ENCODE measurements at regions not wholly inside any gene's neighbourhood (a gene's known extent, or its start where the extent isn't known, plus 50 kb on each side); places are given as distances from the start of the nearest gene placed in this dataset.

- Histone ChIP-seq H3K79me2 (ENCODE audit: control insufficient read depth, insufficient read depth, low read length) (no peaks in the 10 kb centered on the region), H3K4me1 (replicated peaks in 1 of 2; ENCODE audit: control insufficient read depth in 2 of 2, insufficient read depth in 2 of 2, low read length in 2 of 2) (no peaks in the 10 kb centered on the region), H3K9ac (ENCODE audit: insufficient read depth in 1 of 2, low read depth in 2 of 2, low read length in 2 of 2) (no peak overlapping the region), H3K27ac (ENCODE audit: extremely low read depth, low read depth, low read length) (no peak overlapping the region), H4K20me1 (replicated peaks; ENCODE audit: control insufficient read depth, insufficient read depth, low read length) (0 out of 2 replicates have a peak, but pooled peaks cover 4% of the 10 kb centered on the region), H3K36me3 (ENCODE audit: control insufficient read depth, insufficient read depth, low read length) (peaks cover 3% of the 10 kb centered on the region; the same call in 1 of the 3 replicates), H3K4me3 (no peak overlapping the region), H3K27me3 (ENCODE audit: control insufficient read depth in 2 of 2, insufficient read depth in 2 of 2, low read length in 2 of 2) (no peaks in the 10 kb centered on the region), H2AFZ (ENCODE audit: low read depth, low read length) (no peak overlapping the region), H3K4me2 (ENCODE audit: insufficient read depth, low read length) (no peak overlapping the region), H3K9me1 (ENCODE audit: control insufficient read depth, insufficient read depth, low read length) (no peaks in the 10 kb centered on the region), H3K9me3 (replicated peaks; ENCODE audit: control insufficient read depth, insufficient read depth, low read depth, low read length) (no peaks in the 10 kb centered on the region)
- in situ Hi-C loops (cut with MboI) (no loop called here), intact Hi-C loops (cut with micrococcal nuclease) (no loop called here)
- no peak for DNase-seq (ENCODE audit: extremely low read depth in 1 of 4, low spot score in 3 of 4)
- WGBS (ENCODE audit: insufficient coverage, low coverage, missing lambda C conversion rate) = 52% methylated on average over 2 of the region's 2 CpGs
- ChIA-PET CTCF (ENCODE audit: low intra/inter-chr PET ratio) (no interaction called here), POLR2A (interaction anchor here (0.6 kb wide), 1 partner anchor 11 kb away, joined by 4 read pairs; no protein-coding TSS in a partner anchor)
- ATAC-seq = no peak
- FAIRE-seq = no peak
- no TSS peak for BruUV-seq (replicated peaks)
- TF ChIP-seq SREBF2 (CRISPR knock-in tag; IDR thresholded peaks at IDR 0.05) (no peak), MXI1 (IDR thresholded peaks at IDR 0.05; ENCODE audit: low read depth, low read length) (no peak), PTRF (tag; IDR thresholded peaks at IDR 0.05) (no peak), ZNF717 (CRISPR knock-in tag; IDR thresholded peaks at IDR 0.05) (no peak), ZNF133 (CRISPR knock-in tag; IDR thresholded peaks at IDR 0.05) (no peak)
Measured at GRCh38 chr6:154885214-154885613, 109.9 kb upstream of the TIAM2 start.

DNA sequence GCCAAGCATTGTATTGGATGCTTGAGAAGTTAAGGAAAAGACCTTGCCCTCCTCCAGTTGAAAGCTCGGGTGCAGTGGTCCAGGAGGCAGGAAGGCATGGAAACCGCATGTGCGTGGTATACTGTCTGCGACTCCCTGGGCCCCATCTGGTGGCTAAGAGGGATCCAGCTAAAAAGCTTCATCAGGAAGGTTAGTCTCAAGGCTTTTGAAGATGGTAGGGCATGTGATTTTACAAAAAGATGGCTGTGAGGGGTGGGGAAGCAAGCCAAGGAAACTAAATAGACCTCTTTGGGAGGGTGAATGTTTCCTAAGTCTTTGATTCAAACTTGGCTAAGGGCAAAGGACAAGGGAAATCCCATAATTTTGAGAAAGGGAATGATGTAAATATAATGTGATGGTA is 109.1 kb upstream of the TIAM2 start:
- no peaks in the 10 kb centered on the region for H3K27me3 ChIP-seq (ENCODE audit: control insufficient read depth in 2 of 2, insufficient read depth in 2 of 2, low read length in 2 of 2)
- TF ChIP-seq RFX1 (IDR thresholded peaks at IDR 0.05) (no peak), SAFB (IDR thresholded peaks at IDR 0.05; ENCODE audit: borderline replicate concordance, low read depth, low read length) (no peak), RBM34 (IDR thresholded peaks at IDR 0.05; ENCODE audit: borderline replicate concordance, insufficient read depth, low read length) (no peak), FOS (IDR thresholded peaks at IDR 0.05; ENCODE audit: extremely low read depth, insufficient read length) (no peak), IRF9 (tag; IDR thresholded peaks at IDR 0.05) (no peak), BACH1 (tag; IDR thresholded peaks at IDR 0.05) (no peak), TFAM (CRISPR knock-in tag; conservative IDR thresholded peaks at IDR 0.05) (no peak), JUND (IDR thresholded peaks at IDR 0.05; ENCODE audit: borderline replicate concordance, low read depth, low read length) (no peak), JUND (tag; IDR thresholded peaks at IDR 0.05; ENCODE audit: borderline replicate concordance, low read depth, low read length) (no peak), SUPT5H (IDR thresholded peaks at IDR 0.05) (no peak), SIRT6 (IDR thresholded peaks at IDR 0.05; ENCODE audit: low read depth, low read length) (no peak)
- TF ChIP-seq, protein P1, sequence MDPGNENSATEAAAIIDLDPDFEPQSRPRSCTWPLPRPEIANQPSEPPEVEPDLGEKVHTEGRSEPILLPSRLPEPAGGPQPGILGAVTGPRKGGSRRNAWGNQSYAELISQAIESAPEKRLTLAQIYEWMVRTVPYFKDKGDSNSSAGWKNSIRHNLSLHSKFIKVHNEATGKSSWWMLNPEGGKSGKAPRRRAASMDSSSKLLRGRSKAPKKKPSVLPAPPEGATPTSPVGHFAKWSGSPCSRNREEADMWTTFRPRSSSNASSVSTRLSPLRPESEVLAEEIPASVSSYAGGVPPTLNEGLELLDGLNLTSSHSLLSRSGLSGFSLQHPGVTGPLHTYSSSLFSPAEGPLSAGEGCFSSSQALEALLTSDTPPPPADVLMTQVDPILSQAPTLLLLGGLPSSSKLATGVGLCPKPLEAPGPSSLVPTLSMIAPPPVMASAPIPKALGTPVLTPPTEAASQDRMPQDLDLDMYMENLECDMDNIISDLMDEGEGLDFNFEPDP (CRISPR knock-in tag; IDR thresholded peaks at IDR 0.05) = no peak
- POLR2A ChIA-PET = no interaction called here
- FAIRE-seq (no peak), ATAC-seq (no peak), DNase-seq (ENCODE audit: extremely low read depth in 1 of 4, low spot score in 3 of 4) (no peak)
- 95% methylated on average over 4 of the region's 4 CpGs for WGBS (ENCODE audit: insufficient coverage, low coverage, missing lambda C conversion rate)
- in situ Hi-C loops (cut with MboI) (no loop called here), intact Hi-C loops (cut with micrococcal nuclease) (no loop called here)
- peaks cover 3% of the 10 kb centered on the region; the same call in 1 of the 3 replicates for H3K36me3 ChIP-seq (ENCODE audit: control insufficient read depth, insufficient read depth, low read length)
- no peak overlapping the region for H2AFZ ChIP-seq (ENCODE audit: low read depth, low read length)
- no peaks in the 10 kb centered on the region for H3K4me1 ChIP-seq (replicated peaks in 1 of 2; ENCODE audit: control insufficient read depth in 2 of 2, insufficient read depth in 2 of 2, low read length in 2 of 2)
- BruUV-seq (replicated peaks) = no TSS peak
- 0 out of 2 replicates have a peak, but pooled peaks cover 4% of the 10 kb centered on the region for H4K20me1 ChIP-seq (replicated peaks; ENCODE audit: control insufficient read depth, insufficient read depth, low read length)
- CTCF ChIA-PET (ENCODE audit: low intra/inter-chr PET ratio) = no interaction called here
- H3K9me3 ChIP-seq (replicated peaks; ENCODE audit: control insufficient read depth, insufficient read depth, low read depth, low read length) = no peaks in the 10 kb centered on the region
- H3K27ac ChIP-seq (ENCODE audit: extremely low read depth, low read depth, low read length) = no peak overlapping the region
- no peaks in the 10 kb centered on the region for H3K79me2 ChIP-seq (ENCODE audit: control insufficient read depth, insufficient read depth, low read length)
- no peaks in the 10 kb centered on the region for H3K9me1 ChIP-seq (ENCODE audit: control insufficient read depth, insufficient read depth, low read length)
- H3K4me3 ChIP-seq = no peak overlapping the region
- H3K9ac ChIP-seq (ENCODE audit: insufficient read depth in 1 of 2, low read depth in 2 of 2, low read length in 2 of 2) = no peak overlapping the region
- no peak overlapping the region for H3K4me2 ChIP-seq (ENCODE audit: insufficient read depth, low read length)

All from K562 (cell line).